H9 (cell line): ENCODE measurements at regions not wholly inside any gene's neighbourhood (a gene's known extent, or its start where the extent isn't known, plus 50 kb on each side); places are given as distances from the start of the nearest gene placed in this dataset.

Experiments used
- DNase-seq: peaks from one replicate; pipeline ENCODE4 v3.0.0-alpha.2; 2017
- H2AFZ ChIP-seq: one replicate; pipeline ENCODE4 v1.6.1; 2013; ENCODE audit warnings: mild to moderate bottlenecking, low read length, control low read depth, moderate library complexity
- H2AK5ac ChIP-seq: 2 replicates; pipeline ENCODE4 v1.6.1; 2013; ENCODE audit warnings: low read length, control low read depth, mixed read lengths; ENCODE audit not compliant: insufficient read length
- H2BK120ac ChIP-seq: one replicate; pipeline ENCODE4 v1.6.1; 2013; ENCODE audit warnings: low read depth, mild to moderate bottlenecking, low read length, control low read depth, inconsistent platforms; ENCODE audit not compliant: poor library complexity, severe bottlenecking
- H2BK12ac ChIP-seq: 2 replicates; pipeline ENCODE4 v1.6.1; 2013; ENCODE audit warnings: low read length, control low read depth, mixed read lengths, low read depth; ENCODE audit not compliant: insufficient read length
- H2BK15ac ChIP-seq: 2 replicates; pipeline ENCODE4 v1.6.1; 2013; ENCODE audit warnings: low read depth, low read length, control low read depth
- H2BK20ac ChIP-seq: one replicate; pipeline ENCODE4 v1.6.1; 2013; ENCODE audit warnings: low read depth, mild to moderate bottlenecking, low read length, control low read depth, inconsistent platforms; ENCODE audit not compliant: poor library complexity, severe bottlenecking
- H2BK5ac ChIP-seq: 2 replicates; pipeline ENCODE4 v1.6.1; 2013; ENCODE audit warnings: low read length, control low read depth, mixed read lengths; ENCODE audit not compliant: insufficient read length
- H3K14ac ChIP-seq: 2 replicates; pipeline ENCODE4 v1.6.1; 2013; ENCODE audit warnings: low read length, control low read depth; ENCODE audit not compliant: insufficient read depth
- H3K18ac ChIP-seq: 2 replicates; pipeline ENCODE4 v1.6.1; 2013; ENCODE audit warnings: low read depth, mild to moderate bottlenecking, mixed read lengths, low read length, control low read depth; ENCODE audit not compliant: insufficient read length
- H3K23ac ChIP-seq: 2 replicates; pipeline ENCODE4 v1.6.1; 2013; ENCODE audit warnings: low read length, control low read depth, mixed read lengths, low read depth; ENCODE audit not compliant: insufficient read length
- H3K23me2 ChIP-seq: 2 replicates; pipeline ENCODE4 v1.6.1; 2013; ENCODE audit warnings: low read depth, mild to moderate bottlenecking, mixed read lengths, low read length, control low read depth; ENCODE audit not compliant: insufficient read length, poor library complexity, severe bottlenecking
- H3K27ac ChIP-seq: 2 replicates; pipeline ENCODE4 v1.5.1; 2013; ENCODE audit warnings: low read length, control low read depth, mixed read lengths, low read depth; ENCODE audit not compliant: insufficient read length
- H3K27me3 ChIP-seq: 2 replicates; pipeline ENCODE4 v1.6.1; 2013; ENCODE audit warnings: low read length, control low read depth, inconsistent platforms; ENCODE audit not compliant: insufficient read depth
- H3K4ac ChIP-seq: 2 replicates; pipeline ENCODE4 v1.6.1; 2013; ENCODE audit warnings: low read depth, mild to moderate bottlenecking, control low read depth, inconsistent platforms, low read length, moderate library complexity
- H3K4me1 ChIP-seq: 2 replicates; pipeline ENCODE4 v1.6.1; 2013; ENCODE audit warnings: low read length, control low read depth, inconsistent platforms; ENCODE audit not compliant: insufficient read depth
- H3K4me2 ChIP-seq: 2 replicates; pipeline ENCODE4 v1.6.1; 2013; ENCODE audit warnings: low read length, control low read depth, mixed read lengths; ENCODE audit not compliant: insufficient read length, insufficient read depth
- H3K56ac ChIP-seq: 2 replicates; pipeline ENCODE4 v1.6.1; 2013; ENCODE audit warnings: low read depth, mild to moderate bottlenecking, mixed read lengths, low read length, control low read depth; ENCODE audit not compliant: insufficient read length
- H3K79me1 ChIP-seq: 2 replicates; pipeline ENCODE4 v1.6.1; 2013; ENCODE audit warnings: low read depth, mild to moderate bottlenecking, moderate library complexity, low read length, control low read depth, inconsistent platforms; ENCODE audit not compliant: insufficient read depth, poor library complexity, severe bottlenecking
- H3K79me2 ChIP-seq: 2 replicates; pipeline ENCODE4 v1.6.1; 2013; ENCODE audit warnings: low read length, control low read depth, inconsistent platforms; ENCODE audit not compliant: insufficient read depth
- H3K9ac ChIP-seq: 2 replicates; pipeline ENCODE4 v1.6.1; 2013; ENCODE audit warnings: low read length, control low read depth, mixed read lengths; ENCODE audit not compliant: insufficient read length; ENCODE audit errors: extremely low read depth
- H3K9me3 ChIP-seq: one replicate; pipeline ENCODE4 v1.6.1; 2013; ENCODE audit warnings: low read depth, low read length, inconsistent platforms; ENCODE audit not compliant: control insufficient read depth
- H3T11ph ChIP-seq: one replicate; pipeline ENCODE4 v1.6.1; 2013; ENCODE audit warnings: mild to moderate bottlenecking, low read length, control low read depth, inconsistent platforms
- H4K20me1 ChIP-seq: one replicate; pipeline ENCODE4 v1.6.1; 2013; ENCODE audit not compliant: control insufficient read depth, insufficient read length, insufficient read depth
- H4K5ac ChIP-seq: 2 replicates; pipeline ENCODE4 v1.6.1; 2013; ENCODE audit warnings: low read depth, mild to moderate bottlenecking, mixed read lengths, low read length, control low read depth; ENCODE audit not compliant: insufficient read length
- H4K8ac ChIP-seq: replicated peaks from 2 replicates; pipeline ENCODE4 v1.6.1; 2013; ENCODE audit warnings: low read length, control low read depth, mixed read lengths, low read depth; ENCODE audit not compliant: insufficient read length
- H4K91ac ChIP-seq: 2 replicates; pipeline ENCODE4 v1.6.1; 2013; ENCODE audit warnings: low read depth, mild to moderate bottlenecking, moderate library complexity, mixed read lengths, low read length, control low read depth; ENCODE audit not compliant: insufficient read length
- H3K27ac Mint-ChIP-seq, 3 experiments: 2 replicates in 2 of 3; 3 replicates in 1 of 3; pipeline ENCODE4 v1.8.0; 2020 to 2021; ENCODE audit warnings: mixed read lengths in 3 of 3, mild to moderate bottlenecking in 1 of 3, moderate library complexity in 1 of 3
- H3K27me3 Mint-ChIP-seq: 2 replicates; pipeline ENCODE4 v1.8.0; 2021; ENCODE audit warnings: low read depth, mild to moderate bottlenecking, moderate library complexity, mixed read lengths
- H3K36me3 Mint-ChIP-seq, 3 experiments: 2 replicates in 2 of 3; 3 replicates in 1 of 3; pipeline ENCODE4 v1.8.0; 2020 to 2021; ENCODE audit warnings: low read depth in 3 of 3, mixed read lengths in 3 of 3; ENCODE audit not compliant: insufficient read depth in 1 of 3
- H3K4me1 Mint-ChIP-seq, 2 experiments: 2 replicates each; pipeline ENCODE4 v1.8.0; 2020; ENCODE audit warnings: mixed read lengths in 2 of 2
- H3K4me3 Mint-ChIP-seq, 2 experiments: 2 replicates in 1 of 2; 3 replicates in 1 of 2; pipeline ENCODE4 v1.8.0; 2020 to 2021; ENCODE audit warnings: mild to moderate bottlenecking in 2 of 2, mixed read lengths in 2 of 2, moderate library complexity in 1 of 2
- H3K9me3 Mint-ChIP-seq, 2 experiments: 2 replicates in 1 of 2; 3 replicates in 1 of 2; pipeline ENCODE4 v1.8.0; 2020; ENCODE audit warnings: mild to moderate bottlenecking in 2 of 2, mixed read lengths in 2 of 2, moderate library complexity in 1 of 2
- CTCF ChIP-seq: fragments of 200-600 bp; sonication (generic); conservative IDR thresholded peaks from 3 replicates; pipeline ENCODE4 v1.8.0; 2021; ENCODE audit warnings: antibody characterized with exemption, mild to moderate bottlenecking
- WGBS: extraction: QIAGEN DNeasy Blood & Tissue Kit; methylation state at CpG from one replicate; pipeline ENCODE4 v1.1.7; 2013; ENCODE audit warnings: missing lambda C conversion rate, low lambda C conversion rate, mixed read lengths; ENCODE audit not compliant: insufficient read length; ENCODE audit errors: extremely low coverage; 5-methylcytosine and 5-hydroxymethylcytosine counted together

- no peak overlapping the region for H3T11ph ChIP-seq
- no peak overlapping the region for H2AFZ ChIP-seq
- no peak overlapping the region for H3K56ac ChIP-seq
- H3K9me3 ChIP-seq = no peaks in the 10 kb centered on the region
- H2BK120ac ChIP-seq = no peak overlapping the region
- WGBS = no CpG with 5 or more reads among the region's 13 CpGs
- Mint-ChIP-seq H3K9me3 (no peaks in the 10 kb centered on the region), H3K36me3 (no peaks in the 10 kb centered on the region), H3K4me3 (no peak overlapping the region), H3K4me1 (peaks cover 0 to 2% of the 10 kb centered on the region in 2 experiments; a peak in 2 of 4 replicates), H3K27ac (no peak overlapping the region; a peak in 1 of 7 replicates), H3K27me3 (peaks cover 1% of the 10 kb centered on the region; the same call in 1 of the 2 replicates)
- H3K18ac ChIP-seq = no peak overlapping the region
- H3K23me2 ChIP-seq = no peaks in the 10 kb centered on the region
- H3K4ac ChIP-seq = no peak overlapping the region
- no peaks in the 10 kb centered on the region for H4K20me1 ChIP-seq
- H4K5ac ChIP-seq = no peak overlapping the region
- H3K23ac ChIP-seq = no peak overlapping the region
- no peaks in the 10 kb centered on the region for H3K79me2 ChIP-seq
- H2BK12ac ChIP-seq = no peak overlapping the region
- no peak for DNase-seq
- no peak overlapping the region for H4K91ac ChIP-seq
- no peak overlapping the region for H4K8ac ChIP-seq
- no peaks in the 10 kb centered on the region for H3K79me1 ChIP-seq
- no peaks in the 10 kb centered on the region; the same call in 1 of the 2 replicates for H3K4me1 ChIP-seq
- H2BK20ac ChIP-seq = no peak overlapping the region
- TF ChIP-seq CTCF = no peak
- no peaks in the 10 kb centered on the region for H3K27me3 ChIP-seq
- no peak overlapping the region for H3K27ac ChIP-seq
- no peak overlapping the region for H3K9ac ChIP-seq
- no peak overlapping the region for H3K14ac ChIP-seq
- H2AK5ac ChIP-seq = no peak overlapping the region
- H2BK5ac ChIP-seq = no peak overlapping the region
- no peak overlapping the region for H3K4me2 ChIP-seq
- H2BK15ac ChIP-seq = no peak overlapping the region
Measured at GRCh38 chr16:5851393-5851982, 753.9 kb upstream of the EEF2KMT start.
